Left cardiac atrium (tissue), 4 donors: ENCODE measurements at regions not wholly inside any gene's neighbourhood (a gene's known extent, or its start where the extent isn't known, plus 50 kb on each side); places are given as distances from the start of the nearest gene placed in this dataset.

ENCODE experiments used
- ATAC-seq, 2 donors: fragments of 200-7000 bp; cut with Tn5 transposase; one replicate each; pipeline ENCODE4 v1.9.1; 2020; ENCODE audit warnings: mild to moderate bottlenecking in 2 of 2, moderate library complexity in 2 of 2
- DNase-seq: peaks from one replicate; pipeline ENCODE4 v3.0.0-alpha.2; 2020
- intact Hi-C, 2 donors: fragments of 100-400 bp; cut with DNase I; formaldehyde crosslinking; loops; one replicate each; pipeline versions ENCODE4 v1.14.1 to v1.15.1; 2022 to 2023
- donor health status: DM: no; HTN: yes; CAD: no.
- donor health status: DM: no; HTN: yes; CAD: no; lungs with severe emphysema.
- donor health status: DM: yes; HTN: yes; CAD: no.
- donor health status: Dilated cardiomyopathy.

DNA sequence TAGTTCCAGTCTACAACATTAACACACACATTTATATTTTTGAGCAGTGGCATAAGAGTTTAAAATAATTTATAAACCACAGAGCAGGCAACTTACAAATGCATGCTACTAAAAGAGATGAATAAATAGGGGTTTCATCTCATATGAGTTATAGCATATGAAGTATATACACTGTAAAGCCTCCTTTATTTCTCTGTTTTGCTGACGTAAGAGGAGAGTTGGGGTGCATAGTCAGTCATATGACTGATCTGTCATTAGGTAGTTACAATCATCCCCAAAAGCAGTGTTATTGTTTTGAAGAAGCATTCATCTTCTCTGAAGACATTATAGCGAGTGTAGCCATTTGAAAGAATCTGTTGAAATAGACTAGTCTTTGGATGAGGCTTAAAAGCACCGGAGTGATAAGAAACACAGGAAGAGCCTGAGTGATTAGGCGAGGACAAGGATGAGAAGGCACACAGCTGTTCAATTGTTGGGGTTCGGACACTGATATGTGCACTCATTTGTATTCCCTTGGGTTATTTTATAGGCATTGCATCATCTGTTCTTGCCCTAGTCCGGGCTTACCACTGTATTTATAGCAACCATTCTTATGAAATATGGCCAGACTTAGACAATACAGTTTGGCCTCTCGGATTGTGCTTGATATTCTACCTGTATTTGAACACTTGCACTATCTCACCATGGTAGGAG, 325.7 kb downstream of the SAMD5 start:
- DNase-seq (no peak), ATAC-seq (no peak)
- intact Hi-C loops: no loop called here

- no peak for DNase-seq
- intact Hi-C loops: no loop called here
- ATAC-seq: no peak
Observed at GRCh38 chr6:147837540-147837939, 329.1 kb downstream of the SAMD5 start.

DNA sequence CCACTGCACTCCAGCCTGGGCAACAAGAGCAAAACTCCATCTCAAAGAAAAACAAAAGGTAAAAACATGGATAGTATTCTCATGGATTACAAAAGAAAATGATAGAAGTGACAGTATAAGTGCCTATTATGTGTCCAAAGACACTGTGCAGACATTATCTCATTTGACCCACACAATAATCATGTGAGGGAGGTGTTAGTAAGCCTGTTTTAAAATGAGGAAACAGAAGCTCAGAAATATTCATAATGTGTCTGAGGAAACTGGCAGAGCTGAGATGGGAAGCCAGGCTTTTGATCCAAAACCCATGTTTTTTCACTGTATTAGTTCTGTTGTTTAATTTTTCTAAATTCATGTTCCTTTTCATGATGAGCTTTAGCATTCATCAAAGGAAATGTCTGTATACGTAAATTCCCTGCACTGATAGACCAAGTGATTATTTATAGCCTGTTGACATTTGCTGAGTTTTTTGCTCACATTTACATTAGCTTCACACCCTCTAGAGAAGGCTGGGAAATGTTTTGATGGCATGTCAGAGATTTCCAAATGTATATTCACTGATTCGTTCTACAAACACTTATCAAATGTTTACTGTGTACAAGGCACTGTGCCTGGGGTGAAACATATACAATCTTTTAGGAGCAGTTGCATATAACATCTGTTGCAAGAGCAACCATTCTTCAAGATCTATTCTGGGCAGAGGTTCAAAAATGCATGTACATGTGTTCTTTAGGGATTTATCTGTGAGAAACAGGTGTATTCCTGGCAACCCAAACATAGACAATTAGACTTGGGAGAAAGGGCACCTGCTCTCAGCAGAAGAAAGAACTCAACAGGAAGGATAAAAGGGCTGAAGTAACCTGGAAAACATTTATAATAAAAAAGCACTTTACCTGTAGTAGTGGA, 331.5 kb downstream of the SAMD5 start:
- DNase-seq (no peak), ATAC-seq (no peak)
- intact Hi-C loops: no loop called here

DNA sequence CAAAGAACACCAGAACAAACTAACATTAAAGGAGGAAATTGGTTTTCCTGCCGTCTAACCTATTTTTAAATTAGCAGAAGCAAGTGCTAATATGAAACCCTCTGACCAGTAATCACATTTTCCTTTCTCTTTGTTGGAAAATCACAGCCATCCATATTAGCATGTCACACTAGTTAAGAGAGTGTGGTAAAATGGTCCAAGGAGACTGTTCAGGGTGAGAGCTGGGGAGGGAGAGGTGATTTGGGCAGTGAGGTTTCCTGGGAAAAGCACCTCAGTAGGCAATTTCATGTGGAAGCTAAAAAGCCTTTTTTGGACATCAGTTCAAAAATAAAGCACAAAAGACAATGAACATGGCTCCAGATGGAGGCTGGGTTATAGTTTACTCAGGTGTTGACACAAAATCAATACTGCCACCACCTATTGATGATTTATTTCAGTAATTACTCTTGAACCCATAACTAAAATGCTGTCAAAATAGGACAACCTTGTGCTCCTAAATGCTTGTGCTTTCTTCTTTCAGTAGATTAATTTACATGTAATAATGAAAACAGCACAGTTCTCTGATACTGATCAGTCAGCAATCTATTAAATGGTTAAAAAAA, 333.2 kb downstream of the SAMD5 start:
- no peak for DNase-seq
- intact Hi-C loops: no loop called here

DNA sequence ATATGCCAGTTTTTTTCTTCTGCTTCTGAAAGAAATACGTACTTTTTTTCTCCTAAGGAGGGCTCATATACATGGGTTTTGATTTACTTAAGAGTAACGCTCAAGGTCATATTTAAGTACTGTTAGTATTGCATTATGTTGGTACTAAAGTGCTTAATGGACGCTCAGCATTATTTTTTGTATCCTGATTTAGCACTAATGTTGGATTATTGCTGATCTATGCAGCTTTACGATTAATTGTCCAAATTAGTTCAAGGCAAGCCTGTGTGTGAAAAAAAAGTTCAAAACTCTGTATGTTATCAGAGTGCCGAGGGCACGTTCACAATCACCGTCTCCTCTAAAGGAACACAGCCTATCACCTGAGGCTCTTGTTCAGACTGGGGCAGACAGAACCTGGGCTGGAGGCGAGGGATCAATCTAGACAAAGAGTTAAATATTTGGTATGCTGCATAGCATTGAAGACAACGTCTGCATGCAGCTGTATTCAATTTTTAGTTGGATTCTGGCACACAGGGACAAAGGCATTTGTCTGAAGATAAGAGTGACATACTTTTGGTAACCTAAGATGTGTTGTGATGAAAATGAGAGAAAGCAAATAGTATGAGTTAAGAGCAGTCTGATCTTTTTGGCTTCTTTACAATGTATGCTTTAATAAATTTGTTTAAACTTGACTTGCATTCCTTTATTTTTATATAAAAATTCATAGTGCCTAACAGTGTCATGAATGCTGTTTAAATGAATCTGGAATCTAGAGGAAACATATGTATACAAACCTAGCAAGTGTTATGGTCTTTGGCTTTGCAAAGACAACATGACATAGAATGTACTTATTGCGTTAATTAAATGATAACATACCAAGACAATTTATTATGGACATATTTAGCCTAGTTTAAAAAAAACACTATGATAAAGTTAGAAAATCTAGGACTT, 341.2 kb downstream of the SAMD5 start:
- no peak for DNase-seq
- ATAC-seq: no peak
- intact Hi-C loops: no loop called here

More for the DNA sequence above, 333.2 kb downstream of the SAMD5 start:
- ATAC-seq: no peak

- DNase-seq: no peak
- ATAC-seq: no peak
- intact Hi-C loops: no loop called here
Observed at GRCh38 chr6:147852772-147853171, 344.3 kb downstream of the SAMD5 start.

- intact Hi-C loops: no loop called here
- DNase-seq: no peak
- ATAC-seq: no peak
Observed at GRCh38 chr6:147853574-147853973, 345.1 kb downstream of the SAMD5 start.

DNA sequence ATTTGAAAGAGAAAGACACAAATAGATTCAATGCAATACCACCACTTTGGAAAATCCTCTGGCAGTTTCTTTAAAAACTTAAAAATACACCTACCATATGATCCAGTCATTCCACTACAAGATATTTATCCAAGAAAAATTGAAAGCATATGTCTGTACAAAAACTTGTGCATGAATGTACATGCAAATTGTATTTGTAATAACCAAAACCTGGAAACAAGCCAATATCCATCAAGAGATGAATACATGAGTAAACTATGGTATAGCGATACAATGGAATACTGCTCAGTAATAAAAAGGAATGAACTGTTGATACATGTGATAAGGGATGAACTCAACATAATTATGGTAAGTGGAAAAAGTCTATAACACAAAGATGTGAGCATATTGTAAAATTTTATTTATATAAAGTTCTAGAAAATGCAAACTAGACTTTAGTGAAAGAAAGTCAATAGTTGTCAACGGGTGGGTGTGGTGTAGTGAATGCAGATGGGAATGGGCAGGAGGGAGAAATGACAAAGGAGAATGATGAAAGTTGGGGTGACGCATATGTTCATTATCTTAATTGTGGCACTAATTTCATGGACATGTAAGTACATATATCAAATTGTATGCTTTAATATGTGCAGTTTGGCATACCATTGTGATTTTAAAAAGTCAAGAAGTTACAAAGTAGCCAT, 347.5 kb downstream of the SAMD5 start:
- DNase-seq: no peak
- intact Hi-C loops: no loop called here
- ATAC-seq: no peak

DNA sequence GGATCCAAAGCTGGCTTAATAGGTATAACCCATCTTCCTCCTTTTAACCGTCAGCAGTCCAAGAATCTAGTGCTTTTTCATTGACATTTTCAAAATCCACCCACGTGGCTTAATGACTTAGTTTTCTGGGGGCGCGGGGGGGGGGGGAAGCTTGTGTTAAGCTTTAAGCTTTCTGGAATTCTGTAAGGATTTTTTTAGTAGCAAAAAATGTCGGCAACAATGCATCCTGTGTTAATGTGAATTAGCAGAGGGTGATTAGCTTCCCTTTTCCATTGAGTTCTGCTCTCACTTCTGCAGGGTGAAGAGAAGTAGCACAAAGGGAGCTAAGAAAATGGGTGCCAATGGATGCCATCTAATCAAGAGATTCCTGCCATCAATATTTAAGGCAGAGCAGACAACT, 348.2 kb downstream of the SAMD5 start:
- DNase-seq (no peak), ATAC-seq (no peak)
- intact Hi-C loops: no loop called here

- no peak for ATAC-seq
- no peak for DNase-seq
- intact Hi-C loops: no loop called here
Observed at GRCh38 chr6:147858421-147858820, 349.9 kb downstream of the SAMD5 start.

DNA sequence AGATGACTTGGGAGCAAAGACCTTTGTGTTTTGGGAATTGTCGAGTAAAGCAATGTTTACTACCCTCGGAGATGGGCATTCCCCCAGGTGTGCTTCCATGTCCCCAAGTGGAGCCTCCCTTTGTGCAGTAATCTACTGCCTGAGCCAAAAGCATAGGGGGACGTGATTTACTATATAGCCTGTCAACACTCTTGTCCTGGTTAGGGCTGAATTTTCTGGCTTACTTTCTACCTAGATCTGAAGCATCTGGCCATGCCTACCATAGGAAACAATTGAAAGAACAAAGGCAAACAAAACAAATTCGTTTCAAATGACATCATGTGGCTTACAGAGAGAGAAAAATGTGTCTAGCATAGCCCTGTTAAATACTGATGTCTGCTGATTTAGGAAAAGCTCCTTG, 350.6 kb downstream of the SAMD5 start:
- no peak for ATAC-seq
- DNase-seq: no peak
- intact Hi-C loops: no loop called here

DNA sequence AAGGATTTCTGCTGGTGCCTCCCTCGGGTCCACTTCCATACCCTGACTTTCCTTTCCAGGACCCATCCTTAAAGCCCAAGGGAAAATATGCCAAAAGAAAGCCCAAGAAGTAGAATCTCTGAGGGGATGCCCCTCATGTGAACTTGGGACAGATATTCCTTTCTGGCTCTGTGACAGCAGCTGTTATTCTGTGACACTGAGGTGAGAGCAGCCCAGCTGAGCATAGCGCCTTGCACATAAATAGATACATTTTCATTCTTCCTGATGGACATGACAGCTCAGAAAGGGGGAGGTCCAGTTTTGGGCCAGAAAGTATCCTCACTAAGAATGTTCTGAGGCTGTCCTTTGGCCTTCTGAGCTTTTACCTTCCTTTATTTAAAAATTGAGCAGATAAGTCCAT, 353.2 kb downstream of the SAMD5 start:
- DNase-seq: no peak
- ATAC-seq: no peak
- intact Hi-C loops: no loop called here

- no peak for ATAC-seq
- no peak for DNase-seq
- intact Hi-C loops: no loop called here
Observed at GRCh38 chr6:147867433-147868226, 359.1 kb downstream of the SAMD5 start.

DNA sequence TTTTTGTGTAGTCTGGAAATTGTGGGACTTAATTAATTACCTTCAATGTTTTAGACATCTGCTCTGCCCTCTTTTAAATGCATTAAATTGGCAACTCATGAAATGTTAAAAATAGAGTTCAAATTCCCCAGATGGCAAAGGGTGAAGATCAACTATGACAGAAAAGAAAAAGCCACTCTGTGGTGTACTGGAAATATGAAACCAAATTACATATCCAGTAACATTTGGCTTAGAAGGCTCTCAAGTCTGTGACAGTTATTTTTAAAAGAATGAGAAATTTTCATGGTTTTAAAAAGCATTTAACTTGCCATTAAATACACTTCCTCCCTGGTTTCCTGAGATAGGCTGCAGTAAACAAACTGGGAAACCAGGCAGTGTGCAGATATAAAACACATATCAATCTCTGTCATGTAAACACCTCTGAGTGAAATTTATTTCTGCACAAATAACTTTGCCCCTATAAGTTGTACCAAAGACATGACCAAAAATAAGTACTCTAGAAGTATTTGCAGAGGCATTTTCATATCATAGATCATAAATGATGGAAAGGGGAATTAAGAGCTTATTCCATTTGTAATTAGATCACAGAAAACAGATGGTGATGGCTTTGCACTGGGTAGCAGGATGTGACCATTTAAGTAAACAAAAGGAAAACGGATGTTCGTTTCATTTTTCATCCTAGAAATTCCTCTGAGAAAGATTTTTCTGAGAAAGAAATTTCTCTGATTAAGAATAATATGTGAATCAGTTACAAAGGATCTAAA, 360.1 kb downstream of the SAMD5 start:
- intact Hi-C loops: no loop called here
- ATAC-seq: no peak

GRCh38 chr6:147869201-147869600, 360.7 kb downstream of the SAMD5 start:
- ATAC-seq (no peak), DNase-seq (no peak)

More for the DNA sequence above, 360.1 kb downstream of the SAMD5 start:
- DNase-seq: no peak

DNA sequence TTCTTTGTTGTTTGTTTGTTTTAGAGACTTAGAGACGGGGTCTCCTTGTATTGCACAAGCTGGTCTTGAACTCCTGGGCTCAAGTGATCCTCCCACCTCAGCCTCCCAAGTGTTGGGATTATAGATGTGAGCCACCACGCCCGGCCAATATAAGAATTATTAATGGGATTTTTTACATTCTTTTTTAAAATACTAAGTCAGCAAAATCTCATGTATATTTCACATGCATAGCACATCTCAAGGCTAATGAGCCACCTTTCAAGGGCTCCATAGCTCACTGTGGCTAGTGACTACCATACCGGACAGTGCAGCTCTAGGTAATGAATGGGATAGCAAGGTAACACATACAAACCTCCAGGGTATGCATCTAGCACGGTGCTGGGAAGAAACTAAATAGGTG, 361.4 kb downstream of the SAMD5 start:
- intact Hi-C loops: no loop called here
- no peak for DNase-seq
- no peak for ATAC-seq

More at GRCh38 chr6:147869201-147869600, 360.7 kb downstream of the SAMD5 start:
- intact Hi-C loops: no loop called here

GRCh38 chr6:147870506-147871110, 362.1 kb downstream of the SAMD5 start:
- intact Hi-C loops: no loop called here
- ATAC-seq (no peak), DNase-seq (no peak)
